WTC11 (cell line): ENCODE measurements at regions not wholly inside any gene's neighbourhood (a gene's known extent, or its start where the extent isn't known, plus 50 kb on each side); places are given as distances from the start of the nearest gene placed in this dataset.

Experiments used
- HMGXB4 ChIP-seq: sonication (generic); formaldehyde crosslinking; IDR thresholded peaks from 2 replicates; pipeline ENCODE4 v1.8.1; 2023; ENCODE audit warnings: mild to moderate bottlenecking, moderate library complexity, missing genetic modification reagents
- IRF2 ChIP-seq: sonication (generic); formaldehyde crosslinking; IDR thresholded peaks from 2 replicates; pipeline ENCODE4 v1.8.0; 2022; ENCODE audit warnings: low read depth, missing genetic modification reagents, borderline replicate concordance
- NFYB ChIP-seq: sonication (generic); formaldehyde crosslinking; conservative IDR thresholded peaks from 2 replicates; pipeline ENCODE4 v1.8.0; 2022; ENCODE audit warnings: low read depth, missing genetic modification reagents
- TEAD4 ChIP-seq: sonication (generic); formaldehyde crosslinking; IDR thresholded peaks from 2 replicates; pipeline ENCODE4 v1.8.0; 2022; ENCODE audit warnings: mild to moderate bottlenecking, missing genetic modification reagents
- TF ChIP-seq, protein P1 (sequence below): fragments of 200-600 bp; IDR thresholded peaks from 2 replicates; pipeline ENCODE4 v1.8.0; 2022; ENCODE audit warnings: antibody characterized with exemption
- TF ChIP-seq, protein P2 (sequence below): sonication (generic); formaldehyde crosslinking; IDR thresholded peaks from 2 replicates; pipeline ENCODE4 v1.8.0; 2022; ENCODE audit warnings: mild to moderate bottlenecking, missing genetic modification reagents

- TF ChIP-seq, protein P1, sequence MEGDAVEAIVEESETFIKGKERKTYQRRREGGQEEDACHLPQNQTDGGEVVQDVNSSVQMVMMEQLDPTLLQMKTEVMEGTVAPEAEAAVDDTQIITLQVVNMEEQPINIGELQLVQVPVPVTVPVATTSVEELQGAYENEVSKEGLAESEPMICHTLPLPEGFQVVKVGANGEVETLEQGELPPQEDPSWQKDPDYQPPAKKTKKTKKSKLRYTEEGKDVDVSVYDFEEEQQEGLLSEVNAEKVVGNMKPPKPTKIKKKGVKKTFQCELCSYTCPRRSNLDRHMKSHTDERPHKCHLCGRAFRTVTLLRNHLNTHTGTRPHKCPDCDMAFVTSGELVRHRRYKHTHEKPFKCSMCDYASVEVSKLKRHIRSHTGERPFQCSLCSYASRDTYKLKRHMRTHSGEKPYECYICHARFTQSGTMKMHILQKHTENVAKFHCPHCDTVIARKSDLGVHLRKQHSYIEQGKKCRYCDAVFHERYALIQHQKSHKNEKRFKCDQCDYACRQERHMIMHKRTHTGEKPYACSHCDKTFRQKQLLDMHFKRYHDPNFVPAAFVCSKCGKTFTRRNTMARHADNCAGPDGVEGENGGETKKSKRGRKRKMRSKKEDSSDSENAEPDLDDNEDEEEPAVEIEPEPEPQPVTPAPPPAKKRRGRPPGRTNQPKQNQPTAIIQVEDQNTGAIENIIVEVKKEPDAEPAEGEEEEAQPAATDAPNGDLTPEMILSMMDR: no peak
- TF ChIP-seq NFYB (no peak), TEAD4 (CRISPR knock-in tag) (no peak), HMGXB4 (CRISPR knock-in tag) (no peak), IRF2 (CRISPR knock-in tag) (no peak)
- TF ChIP-seq, protein P2, sequence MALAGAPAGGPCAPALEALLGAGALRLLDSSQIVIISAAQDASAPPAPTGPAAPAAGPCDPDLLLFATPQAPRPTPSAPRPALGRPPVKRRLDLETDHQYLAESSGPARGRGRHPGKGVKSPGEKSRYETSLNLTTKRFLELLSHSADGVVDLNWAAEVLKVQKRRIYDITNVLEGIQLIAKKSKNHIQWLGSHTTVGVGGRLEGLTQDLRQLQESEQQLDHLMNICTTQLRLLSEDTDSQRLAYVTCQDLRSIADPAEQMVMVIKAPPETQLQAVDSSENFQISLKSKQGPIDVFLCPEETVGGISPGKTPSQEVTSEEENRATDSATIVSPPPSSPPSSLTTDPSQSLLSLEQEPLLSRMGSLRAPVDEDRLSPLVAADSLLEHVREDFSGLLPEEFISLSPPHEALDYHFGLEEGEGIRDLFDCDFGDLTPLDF (CRISPR knock-in tag): no peak
These were observed 67.1 kb upstream of the ERCC4 start for GRCh38 chr16:13852827-13853226.
